Activated naive CD8-positive, alpha-beta T cell treated with anti-CD3 and anti-CD28 coated beads, Interleukin-2, amount 50 U/mL, for 16 hours (primary cell): ENCODE measurements at regions not wholly inside any gene's neighbourhood (a gene's known extent, or its start where the extent isn't known, plus 50 kb on each side); places are given as distances from the start of the nearest gene placed in this dataset.

ENCODE experiments used
- DNase-seq: peaks from one replicate; pipeline ENCODE4 v3.0.0-alpha.2; 2020; ENCODE audit warnings: low read depth, low spot score

GRCh38 chr5:67474597-67475238 lies 278.1 kb upstream of the CD180 start:
- DNase-seq = no peak

- no peak for DNase-seq
These were observed 270.5 kb upstream of the CD180 start for GRCh38 chr5:67467110-67467509.

- DNase-seq = no peak
These were observed 269.1 kb upstream of the CD180 start for GRCh38 chr5:67465537-67466207.

GRCh38 chr5:67462147-67462546 lies 265.5 kb upstream of the CD180 start:
- DNase-seq = no peak

GRCh38 chr5:67459253-67459652 lies 262.7 kb upstream of the CD180 start:
- no peak for DNase-seq

GRCh38 chr5:67455970-67456369 lies 259.4 kb upstream of the CD180 start:
- DNase-seq = no peak

GRCh38 chr5:67454957-67455561 lies 258.5 kb upstream of the CD180 start:
- DNase-seq = no peak

GRCh38 chr5:67453111-67453905 lies 256.7 kb upstream of the CD180 start:
- no peak for DNase-seq

GRCh38 chr5:67451640-67452279 lies 255.2 kb upstream of the CD180 start:
- no peak for DNase-seq

- DNase-seq = no peak
These were observed 251.1 kb upstream of the CD180 start for GRCh38 chr5:67447732-67448131.

- no peak for DNase-seq
These were observed 241.6 kb upstream of the CD180 start for GRCh38 chr5:67437905-67438845.

- DNase-seq = no peak
These were observed 238.4 kb upstream of the CD180 start for GRCh38 chr5:67435032-67435431.

- no peak for DNase-seq
These were observed 237.9 kb upstream of the CD180 start for GRCh38 chr5:67434466-67434865.

GRCh38 chr5:67432606-67433005 lies 236.0 kb upstream of the CD180 start:
- DNase-seq = no peak

GRCh38 chr5:67431191-67431590 lies 234.6 kb upstream of the CD180 start:
- no peak for DNase-seq

- no peak for DNase-seq
These were observed 231.3 kb upstream of the CD180 start for GRCh38 chr5:67427850-67428298.

GRCh38 chr5:67426961-67427849 lies 230.6 kb upstream of the CD180 start:
- DNase-seq = no peak

GRCh38 chr5:67425514-67425913 lies 228.9 kb upstream of the CD180 start:
- DNase-seq = no peak

GRCh38 chr5:67417839-67418238 lies 221.2 kb upstream of the CD180 start:
- DNase-seq = no peak

GRCh38 chr5:67416986-67417385 lies 220.4 kb upstream of the CD180 start:
- DNase-seq = no peak
